GM21390 (cell line): ENCODE measurements at regions not wholly inside any gene's neighbourhood (a gene's known extent, or its start where the extent isn't known, plus 50 kb on each side); places are given as distances from the start of the nearest gene placed in this dataset.
"Not testable (repeated sequence)": the region's sequence is repeated elsewhere in the genome, so short reads cannot be mapped to it uniquely, and the experiment has no call there.

Source experiments
- ATAC-seq: cut with Tn5 transposase; IDR thresholded peaks from one replicate; pipeline ENCODE4 v1.9.1; 2021; ENCODE audit not compliant: unreplicated experiment

- ATAC-seq = no peak
Measured at GRCh38 chr14:97946641-97947040, 1149.5 kb downstream of the VRK1 start.

- ATAC-seq = no peak
Measured at GRCh38 chr14:97948841-97949240, 1151.7 kb downstream of the VRK1 start.

DNA sequence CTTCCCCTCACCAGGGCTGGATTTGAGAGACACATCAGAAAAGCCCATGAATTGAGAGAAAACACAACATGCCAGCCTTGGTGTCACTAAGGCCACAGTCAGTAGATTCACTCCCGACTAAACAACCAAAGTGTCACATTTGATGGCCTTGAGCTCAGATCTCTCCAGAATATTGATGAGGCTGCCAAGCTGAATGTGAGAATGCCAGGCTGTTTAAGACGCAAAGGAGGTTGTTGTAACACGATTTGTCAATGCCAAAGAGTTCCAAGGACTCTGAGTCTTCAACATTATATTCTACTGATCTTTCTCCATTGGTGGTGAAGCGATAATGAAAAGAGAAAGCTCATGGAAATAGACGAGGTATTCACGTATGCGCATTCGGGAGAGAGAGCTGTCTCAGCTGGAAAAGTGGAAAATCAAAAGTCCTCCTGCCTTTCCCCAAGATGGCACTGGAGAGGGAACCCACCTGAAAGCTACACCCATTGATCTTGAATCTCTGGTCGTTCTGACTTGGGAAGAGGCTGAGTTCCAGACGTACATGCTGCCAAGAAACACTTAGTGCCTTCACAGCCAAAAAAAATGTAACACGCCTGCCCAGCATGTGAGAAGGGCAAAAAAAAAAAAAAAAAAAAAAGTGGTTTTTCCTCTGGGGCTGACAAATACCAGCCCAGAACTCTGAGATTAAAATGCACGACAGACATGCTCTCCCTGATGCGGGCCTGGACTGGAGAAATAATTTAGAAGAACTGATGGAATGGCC lies 1159.6 kb downstream of the VRK1 start:
- ATAC-seq = no peak

GRCh38 chr14:97959251-97959650 lies 1162.1 kb downstream of the VRK1 start:
- no peak for ATAC-seq

DNA sequence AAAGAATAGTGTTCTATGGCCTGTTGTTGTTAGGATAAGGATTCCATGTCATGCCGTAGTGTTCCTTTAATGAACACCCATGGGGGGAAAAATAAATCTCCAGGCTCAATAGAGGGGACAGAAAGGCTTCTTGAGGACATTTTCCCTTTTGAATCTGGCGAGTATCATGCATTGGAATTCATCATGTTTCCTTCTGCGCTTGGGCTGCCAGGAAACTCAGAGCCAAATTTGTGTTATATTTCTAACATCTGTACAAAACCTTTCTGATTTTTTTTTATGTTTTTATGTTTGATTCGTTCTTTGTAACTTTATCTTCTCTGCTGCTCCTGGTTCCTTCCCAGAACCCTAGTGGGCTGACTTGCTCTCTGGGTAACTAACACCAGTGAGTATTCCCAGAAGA lies 1163.3 kb downstream of the VRK1 start:
- ATAC-seq = no peak

DNA sequence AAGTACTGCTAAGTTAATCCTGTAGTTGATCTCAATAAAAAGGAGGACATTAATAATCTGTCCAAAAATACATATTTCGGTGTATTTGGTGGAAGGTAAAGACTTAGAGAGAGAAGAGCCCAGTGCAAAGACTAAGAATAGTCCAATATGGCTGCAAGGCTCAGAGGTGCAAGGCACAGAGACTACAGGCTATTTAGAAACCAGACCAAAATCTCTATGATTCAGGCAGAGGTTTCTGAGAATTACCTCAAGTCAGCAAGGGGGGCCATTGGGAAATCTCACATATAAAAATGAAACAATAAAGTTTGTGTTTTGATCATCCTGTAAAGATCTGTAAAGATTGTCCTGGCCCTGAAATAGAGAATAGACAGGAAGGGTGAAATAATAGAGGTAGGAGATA lies 1173.0 kb downstream of the VRK1 start:
- ATAC-seq = no peak

- ATAC-seq = no peak
Measured at GRCh38 chr14:97975216-97975615, 1178.0 kb downstream of the VRK1 start.

DNA sequence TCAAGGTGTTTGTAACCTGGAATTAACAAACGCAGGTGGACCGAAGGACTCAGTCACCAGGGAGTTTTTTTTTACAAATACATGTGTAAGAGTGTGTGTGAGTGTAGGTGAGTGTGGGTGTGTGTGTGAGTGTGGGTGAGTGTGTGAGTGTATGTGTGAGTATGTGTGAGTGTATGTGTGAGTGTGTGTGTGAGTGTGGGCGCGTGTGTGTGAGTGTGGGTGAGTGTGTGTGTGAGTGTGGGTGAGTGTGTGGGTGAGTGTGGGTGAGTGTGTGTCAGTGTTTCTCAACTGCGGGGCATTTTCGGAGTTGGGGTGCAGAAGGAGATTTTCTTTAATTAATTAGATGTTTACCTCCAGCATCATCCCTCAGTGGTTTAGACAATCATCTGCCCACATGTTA lies 1178.8 kb downstream of the VRK1 start:
- ATAC-seq = no peak

- no peak for ATAC-seq
Measured at GRCh38 chr14:97976861-97977260, 1179.7 kb downstream of the VRK1 start.

- no peak for ATAC-seq
Measured at GRCh38 chr14:97977651-97978261, 1180.6 kb downstream of the VRK1 start.

GRCh38 chr14:97978341-97978740 lies 1181.2 kb downstream of the VRK1 start:
- no peak for ATAC-seq

GRCh38 chr14:97993508-97994019 lies 1196.4 kb downstream of the VRK1 start:
- ATAC-seq = no peak

DNA sequence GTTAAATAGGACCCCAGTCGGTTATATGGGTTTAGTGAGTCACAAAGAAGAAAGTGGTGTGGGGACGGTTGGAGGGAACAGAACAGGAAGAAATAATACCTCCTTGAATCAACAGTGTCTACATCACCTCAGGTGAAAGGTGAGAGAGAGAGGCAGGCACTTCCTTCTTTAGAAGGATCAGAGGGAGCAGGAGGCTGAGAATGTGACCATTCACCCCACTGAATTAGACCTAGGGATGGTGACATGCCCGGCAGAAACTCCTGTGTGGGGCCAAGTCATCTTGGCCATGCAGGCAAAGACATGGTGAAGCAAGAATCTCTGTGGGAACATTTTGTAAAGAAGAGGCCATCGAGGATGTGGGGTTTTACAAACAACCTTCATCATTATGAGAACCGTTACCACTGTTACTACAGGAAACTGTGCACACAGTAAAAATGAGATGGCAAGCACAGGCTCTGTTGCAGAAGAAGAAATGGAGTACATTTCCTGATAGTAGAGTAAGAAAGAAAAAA lies 1196.9 kb downstream of the VRK1 start:
- ATAC-seq = no peak

DNA sequence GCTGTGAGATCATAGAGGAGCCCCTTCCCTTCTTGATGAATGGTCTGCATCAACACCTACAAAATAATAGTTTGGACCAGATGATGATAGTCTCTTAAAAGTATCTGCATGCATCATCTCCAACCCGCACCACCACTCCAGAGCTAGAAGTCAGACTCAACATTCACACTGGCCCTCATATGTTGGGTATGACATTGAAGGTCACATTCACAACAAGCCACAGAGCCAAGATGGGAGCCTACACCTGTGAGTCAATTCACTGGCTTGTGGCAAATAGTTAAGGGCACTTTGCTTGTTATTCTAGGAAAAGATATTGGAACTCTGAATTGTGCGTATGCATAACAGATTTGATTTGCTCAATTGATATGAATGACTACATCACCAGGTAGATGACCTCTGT lies 1197.9 kb downstream of the VRK1 start:
- ATAC-seq = no peak

DNA sequence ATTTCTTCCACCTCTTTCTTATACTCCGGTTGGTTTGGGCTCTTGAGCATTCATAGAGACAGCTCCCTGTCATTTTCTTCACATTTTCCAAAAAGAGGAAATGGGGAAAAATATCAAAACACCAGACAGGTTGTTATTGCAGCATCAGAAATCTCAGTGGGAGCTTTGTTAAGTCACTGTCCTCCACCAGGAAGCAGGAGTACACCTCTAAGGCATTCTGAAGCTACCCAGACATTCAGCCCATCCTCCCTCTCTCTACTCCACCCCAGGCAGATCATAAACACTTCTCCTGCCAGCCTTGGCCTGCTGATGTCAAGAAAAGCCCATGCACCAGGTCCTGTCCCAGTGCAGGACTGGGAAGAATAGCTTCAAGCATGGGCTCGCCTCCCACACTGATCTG lies 1198.3 kb downstream of the VRK1 start:
- ATAC-seq = no peak

DNA sequence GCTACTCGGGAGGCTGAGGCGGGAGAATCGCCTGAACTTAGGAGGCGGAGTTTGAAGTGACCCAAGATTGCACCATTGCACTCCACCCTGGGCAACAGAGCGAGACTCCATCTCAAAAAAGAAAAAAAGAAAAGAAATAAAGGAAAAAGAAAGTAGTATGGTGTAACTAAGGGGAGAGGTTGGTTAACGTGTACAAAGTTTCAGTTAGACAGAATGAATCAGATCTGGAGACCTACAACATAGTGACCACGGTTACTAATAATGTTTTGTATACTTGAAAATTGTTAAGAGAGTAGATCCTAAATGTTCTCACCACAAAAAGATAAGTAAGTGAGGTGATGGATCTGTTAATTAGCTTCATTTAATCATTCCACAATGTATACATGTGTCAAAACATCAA lies 1208.8 kb downstream of the VRK1 start:
- no peak for ATAC-seq

DNA sequence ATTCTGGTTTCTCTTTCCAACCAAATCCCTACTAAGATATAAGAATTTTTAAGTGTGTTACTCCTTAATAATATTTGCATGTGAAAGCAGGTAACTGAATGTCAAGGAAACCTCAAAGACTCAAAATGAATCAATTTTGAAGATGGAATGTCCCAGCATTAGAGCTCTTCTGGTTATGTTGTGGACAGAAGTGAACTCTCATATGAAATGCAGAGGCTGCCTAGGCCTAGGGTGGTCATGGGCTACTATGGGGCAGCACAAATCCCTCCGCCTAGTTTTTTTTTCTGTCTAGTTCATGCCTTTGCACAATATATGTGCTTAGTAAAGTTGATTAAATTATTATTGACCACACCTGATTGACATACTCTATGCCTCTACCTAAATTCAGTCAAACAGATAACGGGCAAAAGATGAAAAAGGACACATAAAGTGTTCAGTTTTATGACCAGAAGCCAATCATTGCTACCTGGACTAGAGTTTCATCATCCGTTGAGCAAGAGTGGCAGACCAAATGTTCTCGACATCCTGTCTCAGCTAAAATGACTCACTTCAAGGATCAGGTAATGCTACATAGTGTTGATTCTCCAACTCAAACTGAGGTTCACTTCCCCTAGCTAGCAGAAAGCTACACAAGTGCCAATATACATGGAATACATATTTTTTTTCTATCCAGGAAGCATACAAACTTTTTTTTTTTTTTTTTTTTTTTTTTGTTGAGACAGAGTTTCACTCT lies 1211.4 kb downstream of the VRK1 start:
- ATAC-seq = no peak

GRCh38 chr14:98009177-98009576 lies 1212.0 kb downstream of the VRK1 start:
- not testable (repeated sequence) for ATAC-seq

DNA sequence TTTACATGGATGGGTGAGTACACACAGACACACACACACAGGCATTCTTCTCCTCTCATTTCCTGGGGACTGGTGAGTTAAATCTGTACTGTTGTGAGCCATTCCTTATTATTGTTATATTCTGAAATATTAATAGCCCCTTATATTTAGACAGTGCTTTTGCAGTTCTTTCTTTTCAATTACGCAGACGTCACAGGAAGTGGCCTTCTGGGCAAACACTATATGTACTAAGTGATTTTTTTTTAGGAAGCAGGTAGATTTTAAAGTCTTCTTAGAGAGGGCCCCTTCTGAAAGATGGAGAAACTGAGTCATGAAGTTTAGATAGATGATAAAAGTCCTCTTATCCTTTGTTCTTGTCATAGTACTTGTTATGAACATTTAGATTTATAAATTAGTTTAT lies 1213.6 kb downstream of the VRK1 start:
- ATAC-seq = no peak

DNA sequence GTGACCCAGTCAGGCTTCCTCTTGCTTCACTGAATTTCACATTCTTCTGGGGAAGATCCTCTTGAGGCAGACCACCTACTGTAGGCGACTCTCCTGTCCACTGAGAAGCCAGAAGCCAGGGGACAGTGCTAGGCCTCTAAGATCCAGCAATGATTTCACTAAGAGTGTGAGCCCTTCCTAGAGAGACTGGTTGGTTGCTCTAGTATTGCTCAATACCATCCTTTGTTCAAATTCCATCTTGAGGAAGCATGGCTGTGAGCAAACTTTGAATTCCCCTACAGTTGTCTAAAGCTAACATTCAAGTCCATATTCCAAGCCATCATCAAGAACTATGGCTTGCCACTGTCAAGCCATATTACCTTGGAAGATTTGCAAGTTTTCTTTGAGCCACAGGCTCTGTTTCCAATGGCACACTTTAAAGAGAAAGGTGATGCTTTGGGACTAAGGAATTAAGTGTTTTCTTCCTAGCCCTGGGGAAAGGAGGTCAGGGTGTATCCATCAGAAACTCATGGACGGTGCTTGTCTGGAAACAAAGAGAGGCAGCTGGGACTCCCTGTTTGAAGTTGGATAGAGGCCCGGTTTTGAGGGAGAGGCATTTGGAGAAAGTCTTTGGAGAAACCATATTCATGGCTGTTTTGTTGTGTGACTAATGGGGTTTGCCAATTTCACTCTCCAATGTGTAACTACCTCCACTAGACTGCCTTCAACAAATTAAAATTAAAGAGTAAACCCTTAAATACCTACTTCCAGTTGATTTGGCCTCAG lies 1217.9 kb downstream of the VRK1 start:
- no peak for ATAC-seq

GRCh38 chr14:98015921-98016320 lies 1218.7 kb downstream of the VRK1 start:
- no peak for ATAC-seq
